ENCODE measurements at regions not wholly inside any gene's neighbourhood (a gene's known extent, or its start where the extent isn't known, plus 50 kb on each side); places are given as distances from the start of the nearest gene placed in this dataset.

DNA sequence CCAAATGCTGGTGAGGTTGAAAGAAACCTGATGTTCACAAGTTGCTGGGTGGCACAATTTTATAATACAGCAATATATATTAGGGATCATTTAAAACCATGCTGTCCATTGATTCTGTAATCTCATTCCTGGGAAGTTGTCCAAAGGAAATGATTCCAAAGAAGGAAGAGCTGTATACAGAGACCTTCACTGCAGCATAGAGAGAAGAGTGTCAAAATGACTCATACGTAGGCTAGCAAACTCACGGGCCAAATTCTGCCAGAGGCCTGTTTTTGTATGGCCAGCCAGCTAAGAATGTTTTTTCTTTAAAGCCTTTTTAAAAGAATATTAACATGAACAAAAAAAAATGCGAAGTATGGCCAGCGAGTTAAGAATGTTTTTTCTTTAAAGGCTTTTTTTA is 69.2 kb upstream of the MED13L start:
- H3K4me3 Mint-ChIP-seq: no peak overlapping the region
- no peaks in the 10 kb centered on the region for H3K36me3 ChIP-seq (ENCODE audit: control insufficient read depth, insufficient read depth, low read length)
- no peaks in the 10 kb centered on the region for H3K9me3 Mint-ChIP-seq
- no peaks in the 10 kb centered on the region for H3K27me3 ChIP-seq (ENCODE audit: control insufficient read depth, insufficient read depth, low read length)
- no peak overlapping the region for H3K27ac Mint-ChIP-seq
- H3K4me1 ChIP-seq (ENCODE audit: control insufficient read depth, insufficient read depth, low read length): no peaks in the 10 kb centered on the region
- intact Hi-C loops (cut with micrococcal nuclease): no loop called here
- ATAC-seq (no peak), DNase-seq (no peak)
- TF ChIP-seq, protein P1, sequence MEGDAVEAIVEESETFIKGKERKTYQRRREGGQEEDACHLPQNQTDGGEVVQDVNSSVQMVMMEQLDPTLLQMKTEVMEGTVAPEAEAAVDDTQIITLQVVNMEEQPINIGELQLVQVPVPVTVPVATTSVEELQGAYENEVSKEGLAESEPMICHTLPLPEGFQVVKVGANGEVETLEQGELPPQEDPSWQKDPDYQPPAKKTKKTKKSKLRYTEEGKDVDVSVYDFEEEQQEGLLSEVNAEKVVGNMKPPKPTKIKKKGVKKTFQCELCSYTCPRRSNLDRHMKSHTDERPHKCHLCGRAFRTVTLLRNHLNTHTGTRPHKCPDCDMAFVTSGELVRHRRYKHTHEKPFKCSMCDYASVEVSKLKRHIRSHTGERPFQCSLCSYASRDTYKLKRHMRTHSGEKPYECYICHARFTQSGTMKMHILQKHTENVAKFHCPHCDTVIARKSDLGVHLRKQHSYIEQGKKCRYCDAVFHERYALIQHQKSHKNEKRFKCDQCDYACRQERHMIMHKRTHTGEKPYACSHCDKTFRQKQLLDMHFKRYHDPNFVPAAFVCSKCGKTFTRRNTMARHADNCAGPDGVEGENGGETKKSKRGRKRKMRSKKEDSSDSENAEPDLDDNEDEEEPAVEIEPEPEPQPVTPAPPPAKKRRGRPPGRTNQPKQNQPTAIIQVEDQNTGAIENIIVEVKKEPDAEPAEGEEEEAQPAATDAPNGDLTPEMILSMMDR (IDR thresholded peaks at IDR 0.05): no peak
- no peaks in the 10 kb centered on the region for H3K4me1 Mint-ChIP-seq
- H3K36me3 Mint-ChIP-seq: no peaks in the 10 kb centered on the region
- no peak overlapping the region for H3K27ac ChIP-seq (ENCODE audit: low read length)
- 89% methylated on average over 2 of the region's 4 CpGs for WGBS (ENCODE audit: insufficient coverage)
- H3K9me3 ChIP-seq (ENCODE audit: control insufficient read depth, insufficient read depth, low read length): no peaks in the 10 kb centered on the region
- H3K4me3 ChIP-seq (ENCODE audit: low read length): no peak overlapping the region
- peaks cover 8 to 14% of the 10 kb centered on the region in 2 donors for H3K27me3 Mint-ChIP-seq (ENCODE audit: low read depth in 2 of 2)

DNA sequence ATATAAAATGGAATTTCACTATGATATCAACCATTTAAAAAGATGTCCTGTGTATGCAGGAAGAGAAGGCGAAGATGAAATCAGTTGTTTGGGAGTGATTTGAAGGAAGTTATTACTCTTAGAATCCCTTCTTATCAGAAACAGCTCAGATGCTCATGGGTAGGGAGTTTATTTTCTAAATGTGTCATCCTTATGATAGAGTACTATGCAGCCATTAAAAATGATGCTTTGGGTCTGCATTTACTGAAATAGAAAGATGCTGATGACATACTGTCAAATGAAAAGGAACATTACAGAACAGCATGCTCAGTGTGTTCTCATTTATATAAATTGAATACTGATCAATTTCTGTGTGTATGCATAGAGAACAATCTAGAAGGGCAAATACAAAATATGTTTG is 69.8 kb upstream of the MED13L start:
- H3K27me3 Mint-ChIP-seq (ENCODE audit: low read depth in 2 of 2): peaks cover 8 to 14% of the 10 kb centered on the region in 2 donors
- Histone ChIP-seq H3K27ac (ENCODE audit: low read length) (no peak overlapping the region), H3K27me3 (ENCODE audit: control insufficient read depth, insufficient read depth, low read length) (no peaks in the 10 kb centered on the region), H3K9me3 (ENCODE audit: control insufficient read depth, insufficient read depth, low read length) (no peaks in the 10 kb centered on the region), H3K36me3 (ENCODE audit: control insufficient read depth, insufficient read depth, low read length) (no peaks in the 10 kb centered on the region), H3K4me1 (ENCODE audit: control insufficient read depth, insufficient read depth, low read length) (no peaks in the 10 kb centered on the region), H3K4me3 (ENCODE audit: low read length) (no peak overlapping the region)
- TF ChIP-seq, protein P1 (IDR thresholded peaks at IDR 0.05): no peak
- intact Hi-C loops (cut with micrococcal nuclease): no loop called here
- no CpG with 5 or more reads among the region's 1 CpG for WGBS (ENCODE audit: insufficient coverage)
- no peaks in the 10 kb centered on the region for H3K4me1 Mint-ChIP-seq
- H3K36me3 Mint-ChIP-seq: no peaks in the 10 kb centered on the region
- H3K9me3 Mint-ChIP-seq: no peaks in the 10 kb centered on the region
- ATAC-seq: no peak
- H3K4me3 Mint-ChIP-seq: no peak overlapping the region
- no peak for DNase-seq
- no peak overlapping the region for H3K27ac Mint-ChIP-seq

DNA sequence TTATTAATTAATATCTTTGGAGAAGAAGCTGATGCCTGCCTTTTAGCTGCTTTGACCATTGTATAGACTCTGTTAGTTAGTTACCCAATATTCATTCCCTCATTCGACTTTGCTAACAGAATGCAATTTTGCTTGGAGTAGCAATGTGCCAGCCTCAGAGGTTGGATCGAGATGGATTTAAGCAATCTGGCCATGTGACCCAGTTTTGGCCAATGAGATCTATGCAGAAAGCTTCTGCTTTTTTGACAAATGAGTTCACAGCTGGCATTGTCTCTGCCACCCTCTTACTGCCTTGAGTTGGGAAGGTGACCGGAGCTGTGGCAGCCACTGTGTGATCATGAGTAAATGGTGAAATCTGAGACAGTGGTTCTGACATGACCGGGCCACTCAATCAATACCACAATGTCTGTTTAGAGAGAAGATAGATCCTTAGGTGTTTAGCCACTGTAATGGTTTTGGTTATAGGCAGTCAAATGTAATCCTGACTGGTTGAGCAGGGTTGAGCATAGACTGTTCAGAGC is 74.9 kb upstream of the MED13L start:
- Histone ChIP-seq H3K9me3 (ENCODE audit: control insufficient read depth, insufficient read depth, low read length) (no peaks in the 10 kb centered on the region), H3K36me3 (ENCODE audit: control insufficient read depth, insufficient read depth, low read length) (no peaks in the 10 kb centered on the region), H3K4me3 (ENCODE audit: low read length) (no peak overlapping the region), H3K27me3 (ENCODE audit: control insufficient read depth, insufficient read depth, low read length) (no peaks in the 10 kb centered on the region), H3K4me1 (ENCODE audit: control insufficient read depth, insufficient read depth, low read length) (no peaks in the 10 kb centered on the region), H3K27ac (ENCODE audit: low read length) (no peak overlapping the region)
- Mint-ChIP-seq H3K36me3 (no peaks in the 10 kb centered on the region), H3K4me1 (no peaks in the 10 kb centered on the region), H3K27ac (no peak overlapping the region), H3K27me3 (ENCODE audit: low read depth in 2 of 2) (peaks cover 0 to 7% of the 10 kb centered on the region in 2 donors), H3K9me3 (no peaks in the 10 kb centered on the region), H3K4me3 (no peak overlapping the region)
- WGBS (ENCODE audit: insufficient coverage): 93% methylated on average over 4 of the region's 4 CpGs
- TF ChIP-seq, protein P1 (IDR thresholded peaks at IDR 0.05): no peak
- no peak for ATAC-seq
- intact Hi-C loops (cut with micrococcal nuclease): no loop called here
- DNase-seq: no peak

DNA sequence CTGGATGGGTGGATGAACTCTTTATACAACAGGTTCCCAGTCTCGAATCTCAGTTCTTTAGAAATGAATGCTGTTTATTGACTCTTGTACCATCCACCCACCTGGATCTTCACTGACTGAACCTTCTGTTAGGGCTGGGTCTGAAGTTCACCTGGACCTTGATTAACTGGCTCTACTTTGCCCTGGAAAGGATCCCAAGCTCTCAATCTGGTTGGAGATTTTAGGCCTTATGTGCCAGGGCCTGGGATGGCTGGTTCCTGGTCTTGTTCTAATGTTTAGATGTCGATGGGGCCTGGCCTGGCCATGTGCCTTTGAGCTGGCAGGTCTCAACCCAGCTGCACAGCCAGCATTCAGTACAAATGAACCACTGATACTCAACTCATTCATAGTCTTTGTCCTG is 76.5 kb upstream of the MED13L start:
- no peak overlapping the region for H3K27ac ChIP-seq (ENCODE audit: low read length)
- no peaks in the 10 kb centered on the region for H3K9me3 Mint-ChIP-seq
- no peaks in the 10 kb centered on the region for H3K36me3 ChIP-seq (ENCODE audit: control insufficient read depth, insufficient read depth, low read length)
- H3K27ac Mint-ChIP-seq: no peak overlapping the region
- no peak for DNase-seq
- H3K4me3 Mint-ChIP-seq: no peak overlapping the region
- peaks cover 0 to 6% of the 10 kb centered on the region in 2 donors for H3K27me3 Mint-ChIP-seq (ENCODE audit: low read depth in 2 of 2)
- H3K4me1 ChIP-seq (ENCODE audit: control insufficient read depth, insufficient read depth, low read length): peaks cover 4% of the 10 kb centered on the region
- H3K9me3 ChIP-seq (ENCODE audit: control insufficient read depth, insufficient read depth, low read length): no peaks in the 10 kb centered on the region
- no peaks in the 10 kb centered on the region for H3K27me3 ChIP-seq (ENCODE audit: control insufficient read depth, insufficient read depth, low read length)
- no peak for ATAC-seq
- no peaks in the 10 kb centered on the region for H3K36me3 Mint-ChIP-seq
- H3K4me1 Mint-ChIP-seq: peaks cover 6% of the 10 kb centered on the region in 2 donors
- intact Hi-C loops (cut with micrococcal nuclease): no loop called here
- no peak overlapping the region for H3K4me3 ChIP-seq (ENCODE audit: low read length)
- TF ChIP-seq, protein P1 (IDR thresholded peaks at IDR 0.05): no peak
- 95% methylated on average over 2 of the region's 2 CpGs for WGBS (ENCODE audit: insufficient coverage)

All from natural killer cell (primary cell).